Stomach (tissue), 8 donors: ENCODE measurements at regions not wholly inside any gene's neighbourhood (a gene's known extent, or its start where the extent isn't known, plus 50 kb on each side); places are given as distances from the start of the nearest gene placed in this dataset.

Experiments used
- DNase-seq, 2 donors: peaks; one replicate each; pipeline versions ENCODE4 v3.0.0 to v3.0.0-alpha.2; 2013 to 2019
- H3K27ac ChIP-seq, 5 donors: fragments of 200-600 bp in 4 of 5; sonication (generic) in 4 of 5; one replicate each; pipeline ENCODE4 v1.5.1; 2013 to 2019; ENCODE audit warnings: mild to moderate bottlenecking in 1 of 5, moderate library complexity in 1 of 5
- H3K27me3 ChIP-seq, 3 donors: fragments of 200-600 bp; sonication (generic); one replicate each; pipeline ENCODE4 v1.5.1; 2017 to 2019; ENCODE audit warnings: mixed run types in 1 of 3
- H3K36me3 ChIP-seq, 4 donors: fragments of 200-600 bp; sonication (generic); 1 replicate in 3 of 4; 2 replicates in 1 of 4; pipeline ENCODE4 v1.5.1; 2016 to 2019
- H3K4me1 ChIP-seq, 4 donors: fragments of 200-600 bp; sonication (generic); one replicate each; pipeline ENCODE4 v1.5.1; 2016 to 2019
- H3K4me3 ChIP-seq, 4 donors: fragments of 200-600 bp; sonication (generic) in 3 of 4; one replicate each; pipeline ENCODE4 v1.5.1; 2016 to 2019; ENCODE audit warnings: mild to moderate bottlenecking in 1 of 4
- H3K9me3 ChIP-seq, 4 donors: fragments of 200-600 bp; sonication (generic); one replicate each; pipeline ENCODE4 v1.5.1; 2016 to 2019
- CTCF ChIP-seq, 7 experiments: fragments of 450-650 bp in 4 of 7; fragments of 200-600 bp in 3 of 7; sonication (generic) in 3 of 7; IDR thresholded peaks; one replicate each; pipeline ENCODE4 v1.5.1; 2016 to 2019; ENCODE audit warnings: antibody characterized with exemption in 7 of 7, control low read depth in 2 of 7, mild to moderate bottlenecking in 1 of 7
- EP300 ChIP-seq: sonication (generic); formaldehyde crosslinking; IDR thresholded peaks from one replicate; pipeline ENCODE4 v1.6.1; 2017; ENCODE audit warnings: antibody characterized with exemption
- POLR2A ChIP-seq, 4 donors: fragments of 450-650 bp; IDR thresholded peaks; one replicate each; pipeline ENCODE4 v1.6.1; 2016; ENCODE audit warnings: antibody characterized with exemption in 4 of 4, control low read depth in 2 of 4, mild to moderate bottlenecking in 1 of 4, moderate library complexity in 1 of 4
- POLR2AphosphoS5 ChIP-seq, 3 donors: sonication (generic); formaldehyde crosslinking; IDR thresholded peaks; one replicate each; pipeline ENCODE4 v1.6.1; 2016; ENCODE audit warnings: antibody characterized with exemption in 3 of 3
- WGBS, 5 donors: extraction: QIAGEN DNeasy Blood & Tissue Kit in 3 of 5; methylation state at CpG; one replicate each; pipeline versions ENCODE4 v1.1.5 to v1.1.7; 2013 to 2018; 5-methylcytosine and 5-hydroxymethylcytosine counted together
- intact Hi-C: fragments of 100-400 bp; cut with DNase I; formaldehyde crosslinking; loops from one replicate; pipeline ENCODE4 v1.15.1; 2023; ENCODE audit warnings: low total_unique reads
- donor health status: healthy with polysubstance abuse.
- donor health status: Bipolar disorder and iron deficiency.
- donor health status: healthy.

GRCh38 chr16:72536723-72537435 lies 364.9 kb upstream of the PMFBP1 start:
- H3K9me3 ChIP-seq = no peaks in the 10 kb centered on the region
- WGBS, 5 donors = 84 to 99% (median 92%) methylated on average over 2 of the region's 2 CpGs
- TF ChIP-seq POLR2A (IDR thresholded peaks at IDR 0.05) = no peak
- TF ChIP-seq CTCF (IDR thresholded peaks at IDR 0.05) = no peak
- no peak for TF ChIP-seq EP300
- TF ChIP-seq POLR2AphosphoS5 (IDR thresholded peaks at IDR 0.05) = no peak
- no peak for DNase-seq
- H3K27ac ChIP-seq = no peak overlapping the region
- H3K36me3 ChIP-seq = no peaks in the 10 kb centered on the region
- no peak overlapping the region for H3K4me3 ChIP-seq
- H3K27me3 ChIP-seq = no peaks in the 10 kb centered on the region
- intact Hi-C loops = no loop called here
- H3K4me1 ChIP-seq = no peaks in the 10 kb centered on the region

- no peaks in the 10 kb centered on the region for H3K9me3 ChIP-seq
- H3K4me1 ChIP-seq = no peaks in the 10 kb centered on the region
- H3K27ac ChIP-seq = no peak overlapping the region
- intact Hi-C loops = no loop called here
- H3K36me3 ChIP-seq = no peaks in the 10 kb centered on the region
- 66 to 79% (median 74%) methylated on average over 9 of the region's 9 CpGs for WGBS, 5 donors
- no peaks in the 10 kb centered on the region for H3K27me3 ChIP-seq
- H3K4me3 ChIP-seq = no peak overlapping the region
- no peak for TF ChIP-seq EP300
- no peak for TF ChIP-seq POLR2AphosphoS5 (IDR thresholded peaks at IDR 0.05)
- no peak for TF ChIP-seq CTCF (IDR thresholded peaks at IDR 0.05)
- no peak for TF ChIP-seq POLR2A (IDR thresholded peaks at IDR 0.05)
- DNase-seq = peak in 1 of 2 donors; percentile 3
Measured at GRCh38 chr16:72532906-72533410, 361.0 kb upstream of the PMFBP1 start.

GRCh38 chr16:72530434-72530833 lies 358.5 kb upstream of the PMFBP1 start:
- intact Hi-C loops = no loop called here
- TF ChIP-seq EP300 = no peak
- no peak for TF ChIP-seq POLR2A (IDR thresholded peaks at IDR 0.05)
- no peak for TF ChIP-seq POLR2AphosphoS5 (IDR thresholded peaks at IDR 0.05)
- no peak for TF ChIP-seq CTCF (IDR thresholded peaks at IDR 0.05)
- DNase-seq = no peak
- no peak overlapping the region for H3K27ac ChIP-seq
- no peaks in the 10 kb centered on the region for H3K27me3 ChIP-seq
- H3K4me3 ChIP-seq = no peak overlapping the region
- no peaks in the 10 kb centered on the region for H3K9me3 ChIP-seq
- WGBS, 5 donors = 82 to 100% (median 92%) methylated on average over 2 of the region's 2 CpGs
- no peaks in the 10 kb centered on the region for H3K36me3 ChIP-seq
- no peaks in the 10 kb centered on the region for H3K4me1 ChIP-seq

- Histone ChIP-seq H3K9me3 (no peaks in the 10 kb centered on the region), H3K4me3 (no peak overlapping the region), H3K36me3 (no peaks in the 10 kb centered on the region), H3K27ac (no peak overlapping the region), H3K4me1 (no peaks in the 10 kb centered on the region), H3K27me3 (no peaks in the 10 kb centered on the region)
- intact Hi-C loops = no loop called here
- no peak for DNase-seq
- WGBS, 5 donors = 66 to 93% (median 92%) methylated on average over 3 of the region's 3 CpGs
- TF ChIP-seq CTCF (IDR thresholded peaks at IDR 0.05) (no peak), POLR2A (IDR thresholded peaks at IDR 0.05) (no peak), EP300 (no peak), POLR2AphosphoS5 (IDR thresholded peaks at IDR 0.05) (no peak)
Measured at GRCh38 chr16:72523087-72523486, 351.1 kb upstream of the PMFBP1 start.
